Activated CD4-positive, alpha-beta T cell treated with anti-CD3 and anti-CD28 coated beads for 24 hours (primary cell): ENCODE measurements at regions not wholly inside any gene's neighbourhood (a gene's known extent, or its start where the extent isn't known, plus 50 kb on each side); places are given as distances from the start of the nearest gene placed in this dataset.
"Not testable (repeated sequence)": the region's sequence is repeated elsewhere in the genome, so short reads cannot be mapped to it uniquely, and the experiment has no call there.

Experiments
- DNase-seq, 2 donors: peaks; one replicate each; pipeline ENCODE4 v3.0.0-alpha.2; 2020; ENCODE audit warnings: low read depth in 2 of 2

DNA sequence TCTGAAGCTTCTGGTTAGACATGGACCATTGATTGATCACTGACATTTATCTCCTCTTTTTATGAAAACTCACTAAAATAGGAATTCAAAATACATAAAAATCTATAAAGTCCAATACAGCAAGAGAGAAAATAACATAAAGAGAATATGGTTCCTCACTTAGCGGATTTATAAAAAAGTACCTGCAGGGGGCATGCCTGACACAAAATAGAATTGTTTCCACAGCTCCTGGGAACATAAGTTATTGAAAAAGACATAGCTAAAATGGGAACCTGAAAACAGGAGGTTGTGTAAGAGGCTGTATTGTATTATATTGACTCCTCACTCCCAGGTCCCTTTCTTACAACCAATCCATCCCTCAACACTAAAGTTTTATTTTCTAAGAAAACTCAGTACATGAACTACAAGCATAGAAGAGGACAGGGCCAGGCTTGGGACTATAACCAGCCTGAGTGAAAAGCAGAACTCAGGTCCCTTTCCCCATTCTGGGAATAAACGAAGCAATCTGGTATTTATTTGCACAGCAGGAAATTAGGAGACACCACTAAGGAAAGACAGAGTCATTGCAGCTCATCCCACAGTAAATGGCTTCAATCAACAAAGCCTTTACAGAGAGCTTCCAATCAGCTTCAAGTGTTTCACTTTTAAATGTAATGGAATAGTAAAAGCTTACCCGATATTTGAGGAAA is 121.1 kb upstream of the NDST4 start:
- DNase-seq: no peak

DNA sequence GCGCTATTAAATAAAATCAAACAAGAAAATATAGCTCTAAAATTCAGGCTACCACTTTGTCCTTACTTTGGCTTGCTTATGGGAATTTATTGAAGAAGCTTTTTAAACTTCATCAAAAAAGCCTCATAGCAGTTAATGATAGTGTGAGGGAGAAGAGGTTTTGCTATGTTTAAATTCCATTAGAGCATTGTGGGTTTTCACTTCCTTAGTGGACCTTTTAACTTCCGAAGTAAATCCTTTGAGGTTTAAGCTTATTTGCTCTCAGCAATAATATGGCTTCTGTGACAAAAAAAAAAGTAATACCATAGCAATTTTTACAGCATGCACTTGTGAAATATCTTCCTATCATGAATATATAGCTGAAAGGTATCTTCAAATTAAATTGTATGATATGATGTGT is 120.2 kb upstream of the NDST4 start:
- DNase-seq: no peak

DNA sequence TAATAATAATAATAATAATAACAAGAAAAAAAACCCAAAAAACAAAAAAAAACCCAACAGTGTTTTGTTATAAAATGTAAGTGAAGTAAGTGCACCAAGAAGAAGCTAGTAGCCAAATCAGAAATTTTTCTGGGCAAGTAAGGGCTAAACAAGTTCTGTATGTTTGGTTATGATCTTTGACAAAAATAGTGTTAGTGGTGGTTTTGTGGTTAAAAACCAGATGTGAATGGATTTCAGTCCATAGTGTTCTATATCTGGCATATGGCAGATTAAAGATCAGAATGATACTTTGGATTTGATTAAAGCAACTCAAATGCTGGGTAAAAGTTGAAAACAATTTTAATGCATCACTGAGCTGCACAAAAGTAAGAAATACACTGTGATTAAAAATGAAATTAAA is 116.5 kb upstream of the NDST4 start:
- no peak for DNase-seq

DNA sequence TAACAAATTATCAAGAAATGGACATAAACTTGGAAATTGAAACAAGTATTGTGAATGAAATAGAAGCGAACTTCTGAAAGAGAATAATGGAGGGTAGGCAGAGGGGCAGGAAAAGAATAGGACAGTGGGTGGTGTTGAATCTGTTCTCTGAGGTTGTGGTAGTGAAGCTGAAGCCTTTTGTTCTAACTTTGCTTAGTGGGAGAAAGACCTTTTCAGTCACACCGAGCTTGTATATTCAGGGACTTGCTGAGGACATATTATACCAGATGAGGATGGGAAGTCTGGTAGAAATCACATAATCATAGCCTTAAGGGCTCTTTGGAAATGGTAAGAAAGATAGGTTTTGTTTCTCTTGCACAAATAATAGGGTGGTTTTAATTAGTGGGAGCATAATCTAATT is 115.4 kb upstream of the NDST4 start:
- no peak for DNase-seq

DNA sequence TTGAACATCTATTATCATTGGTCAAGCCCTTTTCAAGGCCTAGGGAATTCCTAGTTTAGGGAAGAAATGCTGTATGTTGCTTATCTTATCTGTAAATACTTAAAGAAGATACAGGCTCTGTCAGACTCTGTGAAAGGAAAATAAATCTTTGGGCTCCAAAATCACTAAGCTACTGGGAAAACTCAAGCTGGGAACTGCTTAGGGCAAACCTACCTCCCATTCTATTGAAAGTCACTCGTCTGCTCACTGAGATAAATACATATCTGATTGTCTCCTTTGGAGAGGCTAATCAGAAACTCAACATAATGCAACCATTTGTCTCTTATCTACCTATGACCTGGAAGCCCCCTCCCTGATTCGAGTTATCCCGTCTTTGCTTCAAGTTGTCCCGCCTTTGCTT is 108.6 kb upstream of the NDST4 start:
- DNase-seq: no peak

DNA sequence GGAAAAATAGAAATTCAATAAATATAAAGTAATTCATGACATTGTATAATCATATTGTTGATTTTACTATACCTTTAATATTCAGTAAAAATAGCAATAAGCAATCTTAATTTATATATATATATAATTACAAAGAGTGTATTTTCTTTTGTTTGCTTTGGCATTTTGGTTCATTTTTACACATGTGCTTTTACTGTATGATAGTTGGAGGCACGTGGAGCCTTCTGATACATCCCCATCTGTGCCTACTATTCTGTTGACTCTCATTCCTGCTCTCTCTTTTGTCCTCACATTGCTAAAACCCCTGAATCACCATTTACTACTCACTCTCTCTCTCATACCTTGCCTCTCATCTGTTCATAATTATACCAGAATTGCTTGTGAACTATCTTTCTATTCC is 106.4 kb upstream of the NDST4 start:
- DNase-seq: no peak

DNA sequence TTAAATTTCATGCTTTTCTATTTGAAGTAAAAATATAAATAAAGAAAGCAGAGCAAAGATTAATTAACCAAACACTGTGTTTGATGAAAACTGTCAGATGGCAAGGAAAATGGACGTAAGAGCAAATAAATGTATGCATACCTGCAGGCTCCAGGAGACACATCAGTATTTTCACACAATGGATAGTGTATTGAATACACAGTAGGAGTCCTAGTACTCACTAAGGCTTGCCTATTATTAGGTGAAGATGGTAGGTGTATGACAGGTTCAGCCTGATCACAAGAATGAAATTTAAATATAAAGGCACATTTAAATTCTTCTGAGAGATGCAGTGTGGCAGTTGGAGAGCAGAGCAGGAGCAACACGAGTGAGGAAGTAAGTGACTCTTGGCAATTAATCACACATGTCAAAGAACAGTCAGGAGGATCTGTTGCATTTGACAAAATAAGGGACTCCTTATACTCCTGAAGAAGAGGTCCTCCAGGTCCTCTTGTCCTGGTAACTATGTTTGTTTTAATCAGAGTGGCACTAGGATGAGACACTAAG is 106.0 kb upstream of the NDST4 start:
- DNase-seq: no peak

DNA sequence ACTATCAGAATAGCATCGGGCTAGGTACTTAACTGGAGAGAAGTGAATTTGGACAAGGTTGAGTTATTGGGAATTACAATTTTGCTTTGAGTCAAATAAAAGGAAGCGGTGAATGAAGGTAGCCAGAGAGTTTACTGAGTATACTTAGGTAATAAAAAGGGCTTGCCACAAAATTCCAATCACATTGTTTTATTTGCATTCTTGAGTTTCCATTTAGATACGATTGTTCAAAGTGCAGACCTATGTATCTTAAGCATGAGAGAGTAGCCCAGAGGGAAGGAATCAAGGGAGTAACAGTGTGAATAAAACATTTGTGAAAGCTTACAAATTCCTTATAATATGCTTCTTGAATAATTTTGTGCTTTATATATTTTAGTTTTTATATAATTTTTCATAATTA is 102.5 kb upstream of the NDST4 start:
- DNase-seq: no peak

DNA sequence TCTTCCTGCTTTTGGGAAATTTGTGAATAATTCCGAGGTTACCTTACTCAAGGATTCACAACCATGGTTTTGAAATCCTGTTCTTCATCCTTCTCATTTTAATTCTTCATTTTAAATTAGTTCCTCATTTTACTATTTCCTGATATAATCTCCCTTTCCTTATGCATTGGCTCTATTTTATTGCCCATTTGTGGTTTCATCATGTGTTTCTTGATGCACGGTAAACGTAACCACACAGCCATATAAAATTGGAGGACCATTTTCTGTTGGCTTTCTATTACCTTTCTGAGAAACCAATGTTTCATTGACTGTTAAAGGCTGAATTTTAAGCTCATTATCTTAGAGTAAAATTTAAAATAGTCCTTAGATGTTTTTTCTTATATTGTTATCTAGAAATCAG is 100.3 kb upstream of the NDST4 start:
- no peak for DNase-seq

DNA sequence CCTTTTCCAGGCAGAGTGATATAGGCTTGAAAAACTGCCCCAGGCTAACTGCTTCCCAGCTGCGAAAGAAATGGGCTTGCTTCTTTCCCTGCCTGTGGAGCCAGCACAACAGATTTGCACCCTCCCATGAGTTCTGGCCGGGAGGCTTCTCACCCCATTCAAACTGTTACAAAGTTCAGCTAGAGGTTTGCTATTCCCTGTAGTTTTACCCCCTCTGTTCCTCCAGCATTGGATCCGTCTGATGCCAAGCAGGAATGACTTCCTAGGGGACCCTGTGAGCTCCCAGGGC is 87.6 kb upstream of the NDST4 start:
- DNase-seq: no peak

DNA sequence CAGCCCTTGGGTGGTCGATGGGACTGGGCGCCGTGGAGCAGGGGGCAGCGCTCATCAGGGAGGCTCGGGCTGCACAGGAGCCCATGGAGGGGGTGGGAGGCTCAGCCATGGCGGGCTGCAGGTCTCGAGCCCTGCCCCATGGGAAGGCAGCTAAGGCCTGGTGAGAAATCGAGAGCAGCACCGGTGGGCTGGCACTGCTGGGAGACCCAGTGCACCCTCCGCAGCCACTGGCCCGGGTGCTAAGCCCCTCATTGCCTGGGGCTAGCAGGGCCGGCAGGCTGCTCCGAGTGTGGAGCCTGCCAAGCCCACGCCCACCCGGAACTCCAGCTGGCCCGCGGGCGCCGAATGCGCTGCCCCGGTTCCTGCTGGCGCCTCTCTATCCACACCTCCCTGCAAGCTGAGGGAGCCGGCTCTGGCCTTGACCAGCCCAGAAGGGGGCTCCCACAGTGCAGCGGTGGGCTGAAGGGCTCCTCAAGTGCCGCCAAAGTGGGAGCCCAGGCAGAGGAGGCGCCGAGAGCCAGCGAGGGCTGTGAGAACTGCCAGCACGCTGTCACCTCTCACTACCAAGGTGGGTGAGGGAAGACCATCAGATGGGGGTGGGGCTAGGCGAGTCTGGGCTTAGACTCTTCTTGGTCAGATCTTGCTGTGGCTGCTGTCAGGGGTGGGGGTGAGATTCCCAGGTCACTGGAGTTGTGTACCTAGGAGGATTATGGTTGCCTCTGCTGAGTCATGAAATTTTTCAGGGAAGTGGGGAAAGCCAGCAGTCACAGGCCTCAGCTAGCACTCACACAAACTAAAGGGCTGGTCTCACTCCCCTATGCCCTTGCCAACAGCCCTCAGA is 87.0 kb upstream of the NDST4 start:
- not testable (repeated sequence) for DNase-seq

DNA sequence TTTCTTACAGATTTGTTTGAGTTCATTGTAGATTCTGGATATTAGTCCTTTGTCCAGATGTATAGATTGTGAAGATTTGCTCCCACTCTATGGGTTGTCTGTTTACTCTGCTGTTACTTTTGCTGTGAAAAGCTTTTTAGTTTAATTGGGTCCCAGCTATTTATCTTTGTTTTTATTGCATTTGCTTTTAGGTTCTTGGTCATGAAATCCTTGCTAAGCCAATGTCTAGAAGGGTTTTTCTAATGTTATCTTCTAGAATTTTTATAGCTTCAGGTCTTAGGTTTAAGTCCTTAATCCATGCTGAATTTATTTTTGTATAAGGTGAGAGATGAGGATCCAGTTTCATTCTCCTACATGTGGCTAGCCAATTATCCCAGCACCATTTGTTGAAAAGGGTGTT is 81.2 kb upstream of the NDST4 start:
- DNase-seq: not testable (repeated sequence)

DNA sequence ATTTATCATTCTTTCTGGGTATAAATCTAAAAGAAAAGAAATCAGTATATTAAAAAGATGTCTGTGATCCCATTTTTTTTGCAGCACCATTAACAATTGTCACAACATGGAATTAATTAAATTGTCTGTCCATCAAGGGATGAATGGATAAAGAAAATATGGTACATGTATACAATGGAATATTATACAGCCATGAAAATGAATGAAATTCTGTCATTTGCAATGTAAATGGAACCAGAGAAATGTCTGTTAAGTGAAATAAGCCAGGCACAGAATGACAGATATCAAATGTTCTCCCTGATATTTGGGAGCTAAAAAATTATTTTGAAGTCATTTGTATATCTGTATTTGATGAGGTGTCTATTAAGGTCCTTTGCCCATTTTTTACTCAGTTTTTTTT is 77.1 kb upstream of the NDST4 start:
- DNase-seq: no peak

DNA sequence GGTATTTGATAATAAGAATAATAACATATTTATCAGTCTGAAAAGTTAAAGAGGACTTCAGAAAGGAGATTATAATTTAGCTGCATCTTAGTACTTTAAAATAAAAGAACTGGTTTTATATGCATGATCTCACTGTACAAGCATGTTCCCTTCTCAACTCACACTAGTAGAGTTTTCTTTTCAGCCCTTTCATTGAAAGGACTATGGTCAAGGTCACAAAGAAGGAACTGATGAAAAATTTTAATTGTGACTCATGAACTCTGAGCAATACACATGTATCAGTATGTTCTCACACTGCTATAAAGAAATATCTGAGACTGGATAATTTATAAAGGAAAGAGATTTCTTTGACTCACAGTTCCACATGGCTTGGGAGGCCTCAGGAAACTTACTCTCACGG is 73.7 kb upstream of the NDST4 start:
- DNase-seq: no peak

DNA sequence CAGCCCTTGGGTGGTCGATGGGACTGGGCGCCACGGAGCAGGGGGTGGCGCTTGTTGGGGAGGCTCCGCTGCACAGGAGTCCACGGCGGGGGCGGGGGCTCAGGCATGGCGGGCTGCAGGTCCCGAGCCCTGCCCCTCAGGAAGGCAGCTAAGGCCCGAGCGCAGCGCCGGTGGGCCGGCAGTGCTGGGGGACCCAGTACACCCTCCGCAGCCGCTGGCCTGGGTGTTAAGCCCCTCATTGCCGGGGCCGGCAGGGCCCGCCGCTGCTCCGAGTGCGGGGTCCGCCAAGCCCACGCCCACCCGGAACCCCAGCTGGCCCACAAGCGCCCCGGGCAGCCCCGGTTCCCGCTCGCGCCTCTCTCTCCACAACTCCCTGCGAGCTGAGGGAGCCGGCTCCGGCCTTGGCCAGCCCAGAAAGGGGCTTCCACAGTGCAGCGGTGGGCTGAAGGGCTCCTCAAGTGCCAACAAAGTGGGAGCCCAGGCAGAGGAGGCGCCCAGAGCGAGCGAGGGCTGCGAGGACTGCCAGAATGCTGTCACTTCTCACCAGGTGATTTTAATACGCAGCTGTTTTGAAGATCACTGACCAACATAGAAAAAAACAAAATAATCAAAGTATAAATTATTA is 66.1 kb upstream of the NDST4 start:
- DNase-seq: not testable (repeated sequence)

DNA sequence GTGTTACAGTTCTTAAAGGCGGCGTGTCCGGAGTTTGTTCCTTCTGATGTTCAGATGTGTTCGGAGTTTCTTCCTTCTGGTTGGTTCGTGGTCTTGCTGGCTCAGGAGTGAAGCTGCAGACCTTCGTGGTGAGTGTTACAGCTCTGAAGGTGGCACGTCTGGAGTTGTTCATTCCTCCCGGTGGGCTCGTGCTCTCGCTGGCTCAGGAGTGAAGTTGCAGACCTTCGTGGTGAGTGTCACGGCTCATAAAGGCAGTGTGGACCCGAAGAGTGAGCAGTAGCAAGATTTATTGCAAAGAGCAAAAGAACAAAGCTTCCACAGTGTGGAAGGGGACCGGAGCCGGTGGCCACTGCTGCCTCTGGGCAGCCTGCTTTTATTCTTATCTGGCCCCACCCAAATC is 65.3 kb upstream of the NDST4 start:
- not testable (repeated sequence) for DNase-seq

DNA sequence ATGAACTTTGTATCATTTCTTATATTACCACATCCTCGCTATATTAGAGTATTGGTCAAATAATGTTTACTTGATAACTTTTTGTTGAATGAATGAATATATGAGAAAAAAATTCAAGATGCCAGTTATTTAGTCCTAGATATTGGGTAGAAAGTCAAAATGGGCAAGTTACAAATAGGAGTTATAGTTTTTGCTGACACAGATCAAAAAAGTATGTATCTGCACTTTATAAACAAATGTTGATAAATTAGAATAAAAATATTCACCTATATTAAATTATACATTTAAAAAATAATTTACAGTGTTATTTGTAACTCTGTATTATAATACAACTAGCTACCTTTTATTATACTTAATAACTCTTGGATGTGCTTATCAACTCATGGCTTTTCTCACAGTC is 57.8 kb upstream of the NDST4 start:
- no peak for DNase-seq

DNA sequence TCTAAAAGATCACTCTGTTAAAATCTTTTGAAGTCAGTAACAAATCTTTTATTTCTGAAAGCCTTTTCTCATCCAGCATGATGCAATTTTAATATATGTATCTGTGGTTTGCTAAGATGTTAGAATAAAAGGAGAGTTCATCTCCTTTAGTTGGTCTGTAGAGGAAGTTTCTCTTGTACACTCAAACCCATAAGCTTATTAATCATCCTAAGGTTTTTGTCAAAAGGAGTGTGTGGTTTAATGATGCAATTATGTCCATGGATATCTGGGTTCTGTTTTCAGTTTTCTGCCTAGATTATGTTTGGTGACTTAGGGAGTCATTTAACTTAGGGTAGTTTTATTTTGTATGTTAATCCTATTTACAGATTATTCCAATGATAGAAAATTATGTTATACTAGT is 52.1 kb upstream of the NDST4 start:
- DNase-seq: no peak
